ENCODE measurements at regions not wholly inside any gene's neighbourhood (a gene's known extent, or its start where the extent isn't known, plus 50 kb on each side); places are given as distances from the start of the nearest gene placed in this dataset.

GRCh38 chr11:121938076-121938475 is 177.9 kb downstream of the BLID start:
- ATAC-seq (no peak), DNase-seq (no peak)
- Histone ChIP-seq H3K27ac (no peak overlapping the region), H3K27me3 (no peaks in the 10 kb centered on the region), H3K4me1 (no peaks in the 10 kb centered on the region), H3K4me3 (no peak overlapping the region), H3K36me3 (no peaks in the 10 kb centered on the region), H3K9me3 (no peaks in the 10 kb centered on the region)
- intact Hi-C loops (cut with DNase I) = no loop called here
- TF ChIP-seq CTCF (IDR thresholded peaks at IDR 0.05) = no peak

GRCh38 chr11:121936781-121937447 is 179.1 kb downstream of the BLID start:
- intact Hi-C loops (cut with DNase I) = no loop called here
- ATAC-seq = no peak
- no peak for TF ChIP-seq CTCF (IDR thresholded peaks at IDR 0.05)
- Histone ChIP-seq H3K4me1 (no peaks in the 10 kb centered on the region), H3K27me3 (no peaks in the 10 kb centered on the region), H3K27ac (no peak overlapping the region), H3K4me3 (no peak overlapping the region), H3K9me3 (no peaks in the 10 kb centered on the region), H3K36me3 (no peaks in the 10 kb centered on the region)
- no peak for DNase-seq

GRCh38 chr11:121936370-121936769 is 179.6 kb downstream of the BLID start:
- DNase-seq (no peak), ATAC-seq (no peak)
- Histone ChIP-seq H3K4me3 (no peak overlapping the region), H3K9me3 (no peaks in the 10 kb centered on the region), H3K27ac (no peak overlapping the region), H3K4me1 (no peaks in the 10 kb centered on the region), H3K36me3 (no peaks in the 10 kb centered on the region), H3K27me3 (no peaks in the 10 kb centered on the region)
- TF ChIP-seq CTCF (IDR thresholded peaks at IDR 0.05) = no peak
- intact Hi-C loops (cut with DNase I) = no loop called here

GRCh38 chr11:121933694-121934093 is 182.3 kb downstream of the BLID start:
- Histone ChIP-seq H3K27me3 (peaks cover 0 to 22% of the 10 kb centered on the region in 2 donors), H3K27ac (no peak overlapping the region), H3K4me3 (no peak overlapping the region), H3K36me3 (no peaks in the 10 kb centered on the region), H3K9me3 (no peaks in the 10 kb centered on the region), H3K4me1 (peaks cover 0 to 15% of the 10 kb centered on the region in 2 donors)
- intact Hi-C loops (cut with DNase I) = no loop called here
- TF ChIP-seq CTCF (IDR thresholded peaks at IDR 0.05) = no peak
- ATAC-seq = no peak
- DNase-seq = no peak

GRCh38 chr11:121933294-121933693 is 182.7 kb downstream of the BLID start:
- H3K27me3 ChIP-seq = peaks cover 0 to 26% of the 10 kb centered on the region in 2 donors
- intact Hi-C loops (cut with DNase I) = no loop called here

More at GRCh38 chr11:121933294-121933693, 182.7 kb downstream of the BLID start:
- ATAC-seq = no peak
- peaks cover 0 to 15% of the 10 kb centered on the region in 2 donors for H3K4me1 ChIP-seq
- no peak for DNase-seq
- TF ChIP-seq CTCF (IDR thresholded peaks at IDR 0.05) = no peak
- H3K4me3 ChIP-seq = no peak overlapping the region
- no peaks in the 10 kb centered on the region for H3K36me3 ChIP-seq
- H3K9me3 ChIP-seq = no peaks in the 10 kb centered on the region
- H3K27ac ChIP-seq = no peak overlapping the region
